ENCODE measurements at regions not wholly inside any gene's neighbourhood (a gene's known extent, or its start where the extent isn't known, plus 50 kb on each side); places are given as distances from the start of the nearest gene placed in this dataset.

DNA sequence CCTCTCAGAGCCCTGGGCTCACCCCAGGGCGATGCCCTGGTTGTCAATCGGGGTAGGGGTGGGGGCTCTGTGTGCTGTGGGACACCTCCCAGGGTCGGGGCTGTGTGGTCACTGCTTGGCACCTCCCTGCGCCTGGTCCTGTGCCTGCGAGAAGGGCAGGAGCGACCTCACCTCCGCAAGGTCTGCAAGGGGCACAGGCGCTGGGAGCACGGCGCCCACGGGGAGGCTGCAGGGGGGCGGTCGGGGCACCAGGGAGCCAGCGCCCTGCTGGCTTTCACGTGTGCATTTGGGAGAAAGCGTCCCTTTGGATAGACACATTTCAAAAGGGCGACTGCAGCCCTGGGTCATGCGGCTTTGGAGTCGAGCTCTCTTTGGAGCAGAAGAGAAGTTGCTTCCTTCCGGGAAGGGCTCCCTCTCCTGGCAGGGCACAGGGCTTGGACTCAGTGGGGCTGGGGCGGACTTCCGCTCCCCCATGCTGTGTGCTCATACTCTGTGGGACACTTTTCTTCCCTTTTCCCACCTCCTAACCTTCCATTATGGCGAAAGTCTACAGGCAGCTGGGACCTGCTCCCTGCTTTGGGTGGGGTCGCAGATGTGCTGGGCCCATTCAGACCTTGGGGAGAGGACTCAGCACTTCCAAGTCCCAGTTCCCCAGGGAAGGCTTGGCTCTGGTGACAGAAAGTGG lies 52.9 kb upstream of the SLC28A3 start:
- DNase-seq = no peak

DNA sequence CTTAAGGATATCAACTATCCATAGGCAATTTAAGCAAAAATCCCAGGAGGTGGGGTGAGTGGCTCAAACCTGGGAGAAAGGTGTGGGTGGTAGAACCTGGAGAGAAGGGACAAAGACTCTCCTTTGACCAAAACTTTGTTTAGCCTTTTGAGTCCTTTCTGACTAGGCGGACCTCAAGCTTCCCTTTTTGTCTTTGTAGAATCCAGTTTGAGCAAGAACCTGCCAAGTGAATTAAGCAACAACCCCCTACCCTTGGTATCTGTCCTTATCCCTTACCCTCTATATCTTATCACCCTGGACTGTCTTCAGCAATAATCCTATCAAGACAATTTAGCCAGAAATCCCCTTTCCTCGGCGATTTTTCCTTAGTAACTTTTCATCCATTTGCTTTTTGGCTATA lies 53.5 kb upstream of the SLC28A3 start:
- DNase-seq = no peak

DNA sequence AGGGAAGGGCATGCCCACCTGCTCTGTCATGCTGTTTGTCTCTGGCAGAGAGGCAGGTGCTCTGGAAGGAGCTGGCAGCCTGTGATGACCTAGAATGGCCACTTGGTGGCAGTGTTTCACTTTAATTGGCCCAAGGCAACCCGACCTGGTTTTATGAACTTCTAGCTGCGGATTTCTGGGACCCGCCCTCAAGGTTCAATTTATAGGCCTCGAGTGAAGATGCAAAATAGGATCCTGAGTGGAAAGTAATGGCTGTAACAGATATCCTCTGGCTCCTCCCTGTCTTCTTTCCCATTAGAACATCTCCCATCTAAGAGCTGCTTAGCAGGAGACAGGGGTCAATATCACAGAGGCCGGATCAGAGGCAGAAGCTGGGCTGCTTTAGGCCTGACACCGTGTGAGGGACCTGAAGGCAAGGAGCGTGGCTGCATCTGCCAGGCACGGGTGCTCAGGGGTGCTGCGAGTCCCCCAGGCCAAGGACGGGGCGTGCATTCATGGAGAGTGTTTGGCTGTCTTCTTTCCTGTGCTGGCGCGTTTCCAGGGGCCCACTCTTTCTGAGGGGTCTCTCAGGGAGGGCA lies 56.7 kb upstream of the SLC28A3 start:
- peak in 1 of 2 experiments; percentile 56 for DNase-seq

DNA sequence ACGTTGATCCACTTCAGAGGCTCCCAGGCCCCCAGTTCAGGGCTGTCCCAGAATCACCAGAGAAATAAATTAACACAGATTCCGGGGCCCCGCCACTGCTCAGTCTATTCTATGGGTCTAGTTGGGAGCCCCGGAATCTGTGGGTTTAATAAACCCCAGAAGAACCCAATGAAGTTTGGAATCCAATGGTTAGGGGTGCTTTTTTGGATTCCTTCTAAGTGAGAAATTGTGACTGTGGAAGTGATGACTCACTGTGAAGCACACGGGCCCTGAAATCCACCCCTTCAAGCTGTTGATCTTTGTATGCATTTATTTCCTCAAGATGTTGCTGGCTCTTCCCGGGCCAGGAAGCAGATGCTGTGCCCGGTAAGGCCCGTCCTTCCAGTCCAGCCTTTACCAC lies 57.3 kb upstream of the SLC28A3 start:
- DNase-seq = peak in 1 of 2 experiments; percentile 3

DNA sequence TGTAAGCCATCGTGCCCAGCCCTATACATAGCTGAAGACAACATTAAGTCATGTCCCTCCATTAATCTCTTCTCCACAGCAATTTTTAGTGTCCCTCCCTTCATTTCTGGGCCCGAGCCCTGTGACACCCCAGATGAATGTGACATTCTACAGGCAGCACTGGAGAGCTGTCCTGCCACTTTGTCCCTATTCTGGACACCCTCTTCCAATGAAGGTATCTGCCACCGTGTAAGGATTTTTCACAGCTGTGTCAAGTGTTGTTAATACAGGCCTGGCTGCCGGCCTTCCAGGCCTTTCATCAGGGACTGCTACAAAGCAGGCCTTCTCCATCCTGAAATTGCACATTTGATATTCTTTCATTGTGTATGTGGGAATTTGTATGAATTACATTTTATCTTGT lies 62.0 kb upstream of the SLC28A3 start:
- DNase-seq = no peak

DNA sequence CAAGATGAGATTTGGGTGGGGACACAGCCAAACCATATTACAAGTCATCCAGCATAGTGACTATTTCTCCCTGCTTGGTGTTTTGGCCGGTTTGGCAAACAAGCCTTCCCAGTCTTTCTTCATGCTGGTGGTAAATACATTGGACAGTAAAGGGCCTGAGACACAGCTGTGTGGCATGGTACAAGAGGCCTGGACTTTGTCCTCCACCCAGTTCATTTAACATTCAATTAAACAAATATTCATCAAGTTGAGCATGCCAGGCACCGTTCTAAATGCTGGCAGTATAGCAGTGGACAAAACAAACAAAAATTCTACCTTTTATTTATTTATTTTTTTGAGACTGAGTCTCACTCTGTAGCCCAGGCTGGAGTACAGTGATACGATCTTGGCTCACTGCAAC lies 62.7 kb upstream of the SLC28A3 start:
- DNase-seq = no peak

DNA sequence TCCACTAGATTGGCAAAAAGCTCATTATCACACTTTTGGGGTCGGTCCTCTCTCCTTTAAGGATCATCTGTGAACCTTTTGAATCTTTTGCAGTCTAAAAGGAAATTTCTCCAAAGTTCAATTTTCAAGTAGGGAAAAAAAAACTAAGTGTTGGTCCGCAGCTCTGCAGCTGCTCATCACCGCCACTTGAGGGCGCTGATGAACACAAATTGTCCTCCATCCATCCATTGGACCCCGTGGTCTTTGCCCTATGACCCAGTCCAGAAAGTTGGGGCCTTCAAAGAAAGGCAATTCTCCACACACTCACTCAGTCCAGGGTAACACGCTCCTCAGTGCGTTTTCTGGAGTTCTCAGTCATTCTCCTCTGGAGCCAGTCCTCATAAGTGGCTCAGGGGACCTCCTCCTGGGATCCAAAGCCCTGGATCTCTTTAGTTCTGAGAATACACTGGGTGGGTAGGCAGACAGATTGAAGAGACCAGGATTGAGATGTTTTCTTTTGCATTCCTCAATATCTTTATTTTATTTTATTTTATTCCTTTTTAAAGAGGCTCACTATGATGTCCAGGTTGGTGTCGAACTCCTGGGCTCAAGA lies 63.6 kb upstream of the SLC28A3 start:
- DNase-seq = no peak

DNA sequence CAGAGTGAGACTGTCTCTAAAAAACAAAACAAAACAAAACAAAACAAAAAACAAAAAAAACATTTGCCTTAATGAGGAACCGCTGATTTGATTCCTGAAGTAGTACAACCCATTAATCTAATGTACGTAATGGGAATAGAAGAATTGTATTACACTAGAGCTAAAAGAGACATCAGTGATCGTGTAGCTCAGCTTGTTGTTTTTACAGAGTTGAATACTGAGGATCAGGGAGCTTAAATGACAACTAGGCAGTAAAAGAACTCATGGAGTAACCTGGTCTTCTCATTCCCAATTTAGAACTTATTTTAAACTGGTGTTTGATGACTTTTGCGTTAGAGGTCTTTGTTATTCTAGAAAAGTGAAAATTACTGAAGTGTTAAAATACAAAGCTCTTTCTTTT lies 65.1 kb upstream of the SLC28A3 start:
- no peak for DNase-seq

DNA sequence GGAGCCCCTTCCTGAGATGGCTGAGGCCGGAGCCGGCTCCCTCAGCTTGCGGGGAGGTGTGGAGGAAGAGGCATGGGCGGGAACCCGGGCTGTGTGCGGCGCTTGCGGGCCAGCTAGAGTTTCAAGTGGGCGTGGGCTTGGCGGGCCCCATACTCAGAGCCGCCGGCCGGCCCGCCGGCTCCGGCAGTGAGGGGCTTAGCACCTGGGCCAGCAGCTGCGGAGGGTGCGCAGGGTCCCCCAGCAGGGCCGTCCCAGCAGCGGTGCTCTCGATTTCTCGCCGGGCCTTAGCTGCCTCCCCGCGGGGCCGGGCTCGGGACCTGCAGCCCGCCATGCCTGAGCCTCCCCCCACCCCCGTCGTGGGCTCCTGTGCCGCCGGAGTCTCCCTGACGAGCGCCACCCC lies 67.9 kb upstream of the SLC28A3 start:
- no peak for DNase-seq

DNA sequence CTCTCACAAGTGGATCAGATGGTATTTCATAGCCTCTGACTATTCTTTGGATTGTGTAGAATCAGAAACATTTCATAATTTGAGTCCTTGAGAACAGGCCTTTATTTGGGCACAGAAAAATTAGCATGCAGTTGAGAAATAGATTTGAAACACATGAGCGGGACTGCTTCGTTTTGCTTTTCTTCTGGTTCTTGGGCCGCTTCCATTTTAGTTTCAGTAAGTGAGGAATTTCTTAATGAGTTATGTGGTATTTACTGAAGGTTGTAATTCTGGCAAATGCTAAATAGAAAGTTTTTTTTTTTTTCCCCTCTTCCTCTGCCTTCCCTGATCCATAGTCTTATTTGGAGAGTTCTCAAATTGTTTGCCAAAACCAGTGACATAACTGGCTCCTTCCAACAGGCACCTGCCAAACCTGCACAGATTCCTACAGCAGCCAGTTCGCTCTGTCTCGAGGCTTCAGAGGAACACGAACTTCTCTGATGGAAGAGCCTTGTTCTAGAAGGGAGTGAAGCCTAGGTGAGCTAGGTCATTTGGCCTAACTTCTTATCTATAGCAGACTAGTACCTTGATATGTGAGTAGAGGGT lies 71.2 kb upstream of the SLC28A3 start:
- DNase-seq = no peak

DNA sequence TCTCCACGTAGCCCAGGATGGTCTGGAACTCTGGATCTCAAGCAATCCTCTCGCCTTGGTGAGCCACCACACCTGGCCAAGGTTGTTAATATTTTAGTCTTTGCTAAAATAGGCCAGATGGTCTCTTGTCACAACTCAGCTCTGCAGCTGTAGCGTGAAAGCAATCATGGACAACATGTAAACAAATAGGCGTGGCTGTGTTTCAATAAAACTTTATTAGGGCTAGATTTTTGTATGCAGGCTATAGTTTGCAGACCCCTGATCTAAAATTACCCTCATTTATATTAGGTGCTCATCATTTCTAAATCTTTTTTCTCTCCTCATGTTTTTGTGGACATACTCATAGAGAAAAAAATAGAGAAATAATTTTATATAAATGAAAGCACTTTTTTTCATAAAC lies 72.1 kb upstream of the SLC28A3 start:
- no peak for DNase-seq

DNA sequence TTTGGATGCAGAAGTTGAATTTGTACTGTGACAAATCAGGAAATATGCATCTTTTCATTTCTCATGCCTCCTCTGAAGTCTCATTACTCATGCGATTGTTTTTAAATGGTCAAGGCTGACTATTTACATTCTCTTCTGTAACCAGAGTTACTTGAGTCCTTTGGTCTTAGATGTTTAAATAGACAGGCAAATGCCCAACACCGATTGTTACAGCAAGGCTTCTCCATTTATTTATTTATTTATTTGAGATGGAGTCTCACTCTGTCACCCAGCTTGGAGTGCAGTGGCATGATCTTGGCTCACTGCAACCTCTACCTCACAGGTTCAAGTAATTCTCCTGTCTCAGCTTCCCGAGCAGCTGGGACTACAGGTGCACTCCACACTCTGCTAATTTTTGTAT lies 72.7 kb upstream of the SLC28A3 start:
- DNase-seq = no peak

DNA sequence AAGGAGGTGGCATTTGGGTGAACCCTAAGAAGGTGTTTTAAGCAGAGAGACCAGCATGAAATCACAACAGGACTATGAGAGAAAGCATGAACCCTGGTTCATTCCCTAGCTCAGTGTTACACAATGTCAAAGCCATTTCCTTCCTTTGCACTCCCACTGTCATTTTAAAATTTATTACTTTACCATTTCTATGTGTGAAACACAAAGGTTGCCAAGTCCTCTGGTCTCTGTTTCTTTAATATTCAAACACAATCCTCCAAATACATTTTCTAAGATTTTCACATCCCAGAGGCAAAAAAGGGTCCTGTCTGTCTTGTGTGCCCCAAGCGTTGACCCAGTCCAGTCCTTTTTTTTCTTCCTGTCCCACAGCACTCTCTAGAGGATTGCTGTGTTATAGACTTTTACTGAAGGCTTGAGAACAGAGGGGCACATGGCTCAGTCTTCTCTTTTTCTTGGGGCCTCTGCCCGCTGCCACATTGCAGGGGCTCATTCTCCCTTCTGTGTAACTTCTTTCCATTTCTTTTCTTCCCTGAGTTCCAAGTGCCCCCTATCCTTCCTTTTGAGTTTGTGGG lies 78.6 kb upstream of the SLC28A3 start:
- no peak for DNase-seq

DNA sequence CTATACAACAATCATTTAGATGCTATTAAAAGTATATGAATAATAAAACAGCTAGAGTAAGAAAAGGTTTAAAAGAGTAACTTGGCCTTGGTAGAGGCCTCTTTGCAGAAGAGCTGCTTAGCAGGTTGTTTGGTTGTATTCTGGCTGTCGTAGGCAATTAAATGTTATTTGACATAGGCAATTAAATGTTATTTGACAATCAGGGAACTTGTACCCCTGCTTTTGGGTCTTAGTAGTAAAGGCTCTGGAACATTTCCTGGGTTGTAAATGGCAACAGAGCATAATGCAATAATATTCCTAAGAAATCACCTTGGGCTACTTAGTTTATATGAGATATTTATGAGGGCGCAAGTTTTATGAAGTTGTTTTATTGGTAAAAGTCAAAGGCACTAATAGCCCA lies 84.4 kb upstream of the SLC28A3 start:
- DNase-seq = no peak

DNA sequence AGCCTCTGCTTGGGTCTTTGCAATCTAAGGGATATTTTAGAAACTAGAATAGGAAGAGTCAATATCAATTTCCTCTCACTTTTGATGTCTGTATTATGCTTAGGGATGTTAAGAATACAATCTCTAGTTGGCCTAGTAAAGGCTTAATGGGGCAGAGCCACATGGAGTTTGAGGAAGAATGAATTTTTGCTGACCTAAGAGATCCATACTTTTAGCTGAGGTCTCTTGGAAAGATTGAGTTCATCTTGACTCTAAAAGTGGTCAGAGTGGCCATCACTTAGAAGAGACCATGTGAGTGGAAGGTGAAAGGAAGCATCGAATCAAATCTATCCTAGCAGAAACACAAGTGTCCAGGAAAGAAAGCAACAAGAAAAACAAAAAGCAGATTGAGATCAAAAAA lies 92.2 kb upstream of the SLC28A3 start:
- DNase-seq = no peak

DNA sequence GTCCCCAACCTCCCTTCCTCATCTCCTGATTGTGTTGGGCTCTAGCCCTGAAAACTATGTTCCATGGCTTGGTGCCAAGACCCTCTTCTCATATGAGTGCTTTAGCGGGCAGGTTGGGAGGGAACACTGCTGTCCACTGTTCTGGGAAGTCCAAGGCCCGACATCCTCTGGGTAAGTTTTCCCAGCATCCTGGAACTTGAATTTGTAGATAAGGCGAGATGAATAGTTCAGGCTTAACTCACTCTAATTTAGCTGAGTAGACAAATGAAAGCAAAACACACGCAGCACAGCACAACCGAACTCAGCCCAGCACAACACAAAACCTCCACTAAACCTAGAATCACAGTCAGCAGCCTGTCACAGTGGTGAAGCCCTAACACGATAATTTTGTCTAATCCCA lies 95.3 kb upstream of the SLC28A3 start:
- DNase-seq = no peak

DNA sequence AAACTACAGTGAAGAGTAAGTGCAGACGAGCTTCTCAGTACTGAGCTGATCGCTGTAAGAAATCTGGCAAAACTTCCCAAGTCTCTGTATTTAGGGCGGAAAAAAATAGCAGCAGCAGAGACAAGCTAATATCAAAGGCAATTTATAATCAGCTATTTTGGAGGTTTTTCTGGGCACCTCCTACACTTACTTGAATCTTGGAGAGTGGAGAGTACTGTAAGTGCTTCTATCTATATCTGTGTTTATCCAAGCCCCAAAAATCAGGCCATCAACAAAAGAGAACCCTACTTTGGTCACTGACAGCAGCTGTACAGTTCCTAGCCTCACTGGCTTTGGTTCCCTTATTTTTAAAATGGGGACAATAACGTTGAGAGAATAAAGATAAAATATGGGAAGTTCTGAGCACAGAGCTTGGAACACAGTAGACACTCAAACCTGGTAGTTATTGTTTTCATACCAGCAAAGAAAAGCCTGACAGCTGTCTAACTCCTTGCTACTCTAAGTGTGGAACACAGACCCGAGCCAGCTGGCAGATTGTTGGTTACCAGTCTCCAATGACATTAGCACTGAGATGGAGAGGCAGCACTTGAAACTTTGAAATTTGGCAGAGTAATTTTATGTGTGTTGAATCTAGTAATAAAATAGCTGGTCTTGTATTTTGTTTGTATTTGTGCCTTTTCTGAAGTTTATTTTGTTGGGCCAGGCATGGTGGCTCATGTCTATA lies 96.0 kb upstream of the SLC28A3 start:
- peak in 1 of 2 experiments; percentile 53 for DNase-seq

DNA sequence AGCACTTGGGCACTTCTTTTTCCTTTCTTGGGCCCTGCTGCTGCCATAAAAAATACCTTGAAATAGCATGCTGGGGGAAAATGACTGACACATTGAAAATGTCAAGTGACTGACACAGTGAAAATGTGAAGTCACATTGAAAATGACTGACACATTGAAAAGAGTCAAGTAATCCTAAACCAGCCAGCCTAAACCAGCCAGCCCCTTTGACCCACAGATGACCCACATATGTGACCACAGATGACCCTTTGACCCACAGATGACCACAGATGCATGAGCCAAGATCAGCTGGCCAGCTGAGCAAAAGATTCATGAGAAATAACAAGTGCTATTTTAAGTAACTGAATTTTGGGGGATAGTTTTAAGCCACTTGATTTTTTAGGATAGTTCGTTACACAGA lies 97.8 kb upstream of the SLC28A3 start:
- no peak for DNase-seq

DNA sequence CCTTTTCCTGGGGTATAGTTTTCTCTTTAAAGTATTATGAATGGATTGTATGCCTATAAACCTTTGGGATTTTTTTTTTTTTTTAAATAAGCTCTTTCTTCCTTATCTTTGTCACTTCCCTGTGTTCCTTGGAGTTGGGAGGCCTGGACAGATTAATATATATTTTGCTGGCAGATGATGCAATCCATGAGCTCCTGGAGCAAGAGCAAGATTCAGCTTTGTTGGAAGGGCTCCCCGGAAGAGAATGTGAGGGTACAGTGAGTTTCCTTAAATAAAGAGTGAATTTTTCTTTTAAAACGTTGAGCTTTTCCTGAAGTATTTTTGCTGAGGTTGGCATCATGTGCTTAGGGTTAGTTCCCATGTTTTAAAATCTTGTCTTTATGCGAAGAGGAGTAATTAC lies 98.7 kb upstream of the SLC28A3 start:
- no peak for DNase-seq

DNA sequence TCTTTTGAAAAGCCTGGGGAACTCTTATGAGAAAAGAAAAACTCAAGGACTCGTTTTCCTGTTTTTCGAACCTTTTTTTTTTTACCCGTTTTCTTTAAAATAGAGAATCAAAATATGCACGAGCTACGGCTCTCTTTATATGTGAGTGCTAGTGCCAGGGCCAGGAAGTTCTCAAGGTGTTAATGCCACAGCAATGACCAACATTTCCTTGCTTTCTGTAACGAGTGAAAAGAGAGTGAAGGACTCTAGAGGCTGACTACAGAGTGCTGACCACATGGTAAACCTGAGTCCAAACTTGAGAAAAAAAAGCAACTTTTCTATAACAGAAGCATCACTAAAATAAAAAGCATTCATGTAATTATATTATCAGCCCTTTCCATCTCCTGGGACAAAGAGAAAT lies 102.2 kb upstream of the SLC28A3 start:
- no peak for DNase-seq

DNA sequence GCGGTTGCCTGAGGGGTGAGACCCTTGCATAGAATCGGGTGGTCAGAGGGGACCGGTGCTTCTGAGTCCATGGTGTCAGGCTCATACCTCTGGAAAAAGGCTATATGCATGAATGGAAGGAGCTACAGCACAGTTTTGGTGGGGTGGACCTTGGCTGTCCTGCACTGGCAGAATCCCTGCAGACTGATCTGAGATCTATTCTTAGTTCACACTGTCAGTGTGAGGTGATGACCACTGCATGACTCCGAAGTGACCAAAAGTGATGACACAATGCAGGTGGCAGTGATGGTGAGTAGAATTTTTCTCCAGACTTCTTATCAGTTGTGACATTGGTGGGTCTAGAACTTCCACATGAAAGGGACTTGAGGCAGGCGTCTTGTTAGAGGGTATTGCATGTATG lies 105.2 kb upstream of the SLC28A3 start:
- DNase-seq = no peak

DNA sequence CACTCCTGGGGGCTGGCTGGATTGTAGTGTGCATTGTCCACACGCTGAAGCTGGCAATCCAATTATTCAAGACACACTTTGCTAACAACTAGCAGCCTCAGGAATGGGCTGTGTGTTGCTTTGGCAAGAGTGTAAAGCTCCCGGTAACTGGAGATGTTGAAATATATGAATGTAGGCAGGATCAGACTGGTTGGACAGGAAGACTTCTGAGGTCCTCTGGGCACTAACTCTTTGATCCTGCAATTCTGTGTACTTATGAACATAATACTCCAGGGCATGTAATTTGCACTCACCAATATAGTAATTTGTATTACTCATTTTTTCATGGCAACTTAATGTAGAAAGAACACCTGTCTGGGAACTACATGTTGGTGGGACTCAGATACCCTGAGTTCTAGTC lies 106.7 kb upstream of the SLC28A3 start:
- no peak for DNase-seq

DNA sequence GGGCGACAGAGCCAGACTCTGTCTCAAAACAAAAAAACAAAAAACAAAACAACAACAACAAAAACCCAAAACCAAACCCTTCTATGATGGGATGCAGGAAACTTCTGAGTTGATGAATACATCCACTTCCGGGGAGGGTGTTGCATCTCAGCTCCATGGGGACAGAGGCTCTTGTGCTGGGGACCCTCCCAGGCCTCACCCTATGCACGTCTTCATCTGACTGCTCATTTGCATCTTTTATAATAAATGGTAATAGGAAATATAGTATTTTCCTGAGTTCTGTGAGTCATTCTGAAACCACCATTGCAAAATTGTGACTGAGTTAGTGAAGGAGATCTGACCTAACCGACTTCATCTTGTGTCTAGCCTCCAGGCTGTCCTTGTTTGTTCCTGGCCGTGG lies 109.5 kb upstream of the SLC28A3 start:
- no peak for DNase-seq
